GM12865 (cell line): ENCODE measurements at regions not wholly inside any gene's neighbourhood (a gene's known extent, or its start where the extent isn't known, plus 50 kb on each side); places are given as distances from the start of the nearest gene placed in this dataset.

Experiments used
- DNase-seq: peaks from one replicate; pipeline ENCODE4 v3.0.0; 2010; ENCODE audit warnings: low read depth
- H3K4me3 ChIP-seq: 2 replicates; pipeline ENCODE4 v1.5.1; 2011; ENCODE audit warnings: mild to moderate bottlenecking, low read depth, low read length, control low read depth
- TF ChIP-seq, protein P1 (sequence below): IDR thresholded peaks from 2 replicates; pipeline ENCODE4 v1.5.1; 2011; ENCODE audit warnings: low read length, control low read depth, low read depth, inconsistent platforms; ENCODE audit not compliant: insufficient read depth; ENCODE audit errors: missing control alignments

DNA sequence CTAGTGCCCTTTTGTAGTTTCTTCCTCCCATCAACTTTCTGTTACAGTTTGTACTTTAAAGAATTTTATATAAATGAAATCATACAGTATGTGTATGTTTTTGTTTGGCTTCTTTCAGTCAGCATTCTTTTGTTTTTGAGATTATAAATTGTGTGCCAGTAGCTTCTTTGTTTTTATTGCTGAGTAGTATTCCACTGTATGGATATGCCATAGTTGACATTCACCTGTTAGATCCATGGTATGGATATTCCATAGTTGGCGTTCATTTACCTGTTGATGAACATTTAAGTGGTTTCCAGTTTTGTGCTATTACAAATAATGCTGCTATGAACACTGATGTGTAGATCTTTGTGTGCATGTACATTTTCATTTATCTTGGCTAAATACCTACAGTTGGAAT is 70.8 kb upstream of the SYPL1 start:
- H3K4me3 ChIP-seq: no peak overlapping the region
- DNase-seq: no peak
- TF ChIP-seq, protein P1, sequence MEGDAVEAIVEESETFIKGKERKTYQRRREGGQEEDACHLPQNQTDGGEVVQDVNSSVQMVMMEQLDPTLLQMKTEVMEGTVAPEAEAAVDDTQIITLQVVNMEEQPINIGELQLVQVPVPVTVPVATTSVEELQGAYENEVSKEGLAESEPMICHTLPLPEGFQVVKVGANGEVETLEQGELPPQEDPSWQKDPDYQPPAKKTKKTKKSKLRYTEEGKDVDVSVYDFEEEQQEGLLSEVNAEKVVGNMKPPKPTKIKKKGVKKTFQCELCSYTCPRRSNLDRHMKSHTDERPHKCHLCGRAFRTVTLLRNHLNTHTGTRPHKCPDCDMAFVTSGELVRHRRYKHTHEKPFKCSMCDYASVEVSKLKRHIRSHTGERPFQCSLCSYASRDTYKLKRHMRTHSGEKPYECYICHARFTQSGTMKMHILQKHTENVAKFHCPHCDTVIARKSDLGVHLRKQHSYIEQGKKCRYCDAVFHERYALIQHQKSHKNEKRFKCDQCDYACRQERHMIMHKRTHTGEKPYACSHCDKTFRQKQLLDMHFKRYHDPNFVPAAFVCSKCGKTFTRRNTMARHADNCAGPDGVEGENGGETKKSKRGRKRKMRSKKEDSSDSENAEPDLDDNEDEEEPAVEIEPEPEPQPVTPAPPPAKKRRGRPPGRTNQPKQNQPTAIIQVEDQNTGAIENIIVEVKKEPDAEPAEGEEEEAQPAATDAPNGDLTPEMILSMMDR: no peak

DNA sequence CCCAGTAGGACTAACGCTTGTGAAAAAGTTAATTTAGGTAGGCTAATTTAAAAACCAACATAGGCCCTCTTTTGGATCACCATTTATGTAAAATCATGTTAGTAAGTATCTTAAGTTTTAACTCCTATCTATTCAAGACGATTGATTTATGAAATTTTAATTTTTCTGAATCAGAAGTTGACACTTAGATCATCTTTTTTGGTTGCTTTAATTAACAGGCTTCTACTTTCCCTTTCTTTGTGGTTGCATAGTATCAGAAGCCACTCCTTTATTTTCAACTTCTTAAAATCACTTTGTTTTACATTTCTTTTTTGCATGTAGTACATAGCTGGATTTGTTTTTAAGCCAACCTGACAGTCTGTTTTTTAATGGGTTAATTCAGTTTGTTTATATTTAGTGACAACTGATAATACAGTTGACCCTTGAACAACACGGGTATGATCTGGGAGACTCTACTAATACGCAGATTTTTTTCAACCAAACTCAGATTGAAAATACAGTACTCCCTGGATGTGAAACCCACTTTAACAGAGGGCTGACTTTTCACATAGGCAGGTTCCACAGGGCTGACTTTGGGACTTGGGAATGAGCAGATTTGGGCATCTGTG is 69.7 kb upstream of the SYPL1 start:
- DNase-seq: no peak
- no peak overlapping the region for H3K4me3 ChIP-seq
- TF ChIP-seq, protein P1: no peak

DNA sequence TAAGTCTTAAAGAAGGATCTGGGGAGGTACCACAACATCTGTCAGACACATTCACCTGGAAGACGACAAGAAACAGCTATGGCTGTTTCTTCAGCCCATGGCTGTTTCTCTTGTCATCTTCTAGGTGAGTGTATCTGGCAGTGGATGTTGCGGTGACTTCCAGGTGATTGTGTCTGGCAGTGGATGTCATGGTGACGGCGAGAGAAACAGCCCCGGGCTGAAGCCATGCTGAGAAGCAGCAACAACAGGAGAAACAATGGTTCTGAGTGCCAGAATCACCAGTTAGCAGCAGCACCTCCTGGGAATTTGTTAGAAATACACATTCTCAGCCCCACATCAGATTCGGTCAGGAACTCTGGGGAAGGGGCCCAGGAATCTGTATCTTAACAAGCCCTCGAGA is 68.6 kb upstream of the SYPL1 start:
- no peak for DNase-seq
- H3K4me3 ChIP-seq: no peak overlapping the region
- TF ChIP-seq, protein P1: no peak

DNA sequence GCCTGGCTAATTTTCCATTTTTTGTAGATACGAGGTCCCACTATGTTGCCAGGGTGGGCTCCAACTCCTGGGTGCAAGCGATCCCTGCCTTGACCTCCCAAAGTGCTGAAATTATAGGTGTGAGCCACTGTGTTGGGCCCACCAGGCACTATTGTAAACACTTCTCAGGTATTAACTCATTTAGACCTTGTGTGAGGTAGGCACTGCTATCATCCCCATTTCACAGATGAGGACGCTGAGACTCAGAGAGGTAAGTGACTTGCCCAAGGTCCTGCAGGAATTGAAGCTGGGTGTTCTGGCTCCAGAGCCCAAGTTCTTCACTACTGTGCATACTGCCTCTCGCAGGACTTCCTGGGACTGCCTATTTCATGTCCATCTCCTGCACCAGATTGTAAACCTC is 67.1 kb upstream of the SYPL1 start:
- DNase-seq: no peak
- TF ChIP-seq, protein P1: no peak
- no peak overlapping the region for H3K4me3 ChIP-seq

DNA sequence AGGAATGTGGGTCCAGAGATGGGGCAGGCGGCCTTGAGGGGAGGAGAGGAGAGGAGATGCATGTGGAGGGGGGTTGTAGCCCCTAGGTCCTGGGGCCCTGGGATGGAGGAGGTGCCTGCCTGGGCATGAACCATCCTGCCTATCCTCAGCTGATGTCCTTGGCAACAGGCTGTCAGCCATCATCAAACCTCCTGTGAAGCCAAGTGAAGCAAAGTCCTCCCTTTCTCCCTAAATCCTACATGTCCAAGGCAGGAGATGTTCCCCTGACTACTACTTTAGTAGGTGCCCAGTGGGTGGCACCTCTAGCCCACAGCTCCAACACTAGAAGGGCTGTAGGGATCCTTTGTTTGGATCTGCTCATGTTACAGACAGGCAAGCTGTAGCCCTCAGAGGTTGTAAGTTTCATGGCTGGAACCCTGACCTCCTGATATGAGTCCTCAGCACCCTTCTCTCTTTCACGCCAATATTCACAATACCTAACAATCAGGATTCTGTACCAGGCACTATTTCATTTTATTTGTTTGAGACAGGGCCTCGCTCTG is 66.6 kb upstream of the SYPL1 start:
- DNase-seq: peak; percentile 42
- no peak overlapping the region for H3K4me3 ChIP-seq
- TF ChIP-seq, protein P1: peak; percentile 21

DNA sequence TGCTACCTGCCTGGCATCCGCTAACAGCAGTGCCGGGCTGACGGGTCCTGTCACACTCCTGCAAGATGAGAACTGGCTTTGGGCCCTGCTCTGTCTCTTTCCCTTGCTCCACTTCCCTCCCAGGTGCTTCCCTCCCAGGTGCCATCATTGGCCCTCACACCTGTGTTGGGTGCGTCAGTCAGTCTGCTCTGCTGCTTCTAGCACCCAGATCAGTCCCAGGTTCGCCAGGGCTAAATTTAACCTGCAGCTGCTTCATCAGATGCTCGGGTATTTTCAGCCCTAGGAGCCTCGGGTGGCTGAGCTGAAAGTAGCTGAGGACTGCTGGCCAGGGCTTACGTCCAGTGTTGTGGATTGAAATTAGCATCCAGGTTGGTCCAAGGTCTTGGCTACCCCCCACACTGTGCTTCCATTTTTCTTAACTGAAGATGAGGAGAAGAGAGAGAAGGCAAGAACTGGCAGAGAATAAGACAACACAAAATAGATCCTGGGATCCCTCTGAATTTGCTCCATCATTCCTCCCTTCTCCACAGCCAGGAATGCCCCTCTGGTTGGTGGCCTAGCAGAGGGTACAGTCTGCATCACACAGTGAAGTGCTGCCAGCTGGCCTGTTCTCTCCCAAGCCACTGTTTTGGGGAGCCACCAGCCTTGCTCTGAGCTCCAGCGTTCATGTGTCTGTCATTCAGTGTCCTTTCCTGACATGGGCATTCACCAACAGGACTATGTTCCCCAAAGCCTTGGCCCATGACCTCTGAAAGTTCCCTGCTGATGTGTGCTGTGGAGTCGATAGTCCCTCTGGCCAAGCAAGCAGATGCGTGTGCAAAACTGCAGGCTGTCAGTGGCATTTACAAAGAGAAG is 65.9 kb upstream of the SYPL1 start:
- DNase-seq: no peak
- TF ChIP-seq, protein P1: no peak
- H3K4me3 ChIP-seq: no peak overlapping the region
